ENCODE measurements at regions not wholly inside any gene's neighbourhood (a gene's known extent, or its start where the extent isn't known, plus 50 kb on each side); places are given as distances from the start of the nearest gene placed in this dataset.
"Not testable (repeated sequence)": the region's sequence is repeated elsewhere in the genome, so short reads cannot be mapped to it uniquely, and the experiment has no call there.

DNA sequence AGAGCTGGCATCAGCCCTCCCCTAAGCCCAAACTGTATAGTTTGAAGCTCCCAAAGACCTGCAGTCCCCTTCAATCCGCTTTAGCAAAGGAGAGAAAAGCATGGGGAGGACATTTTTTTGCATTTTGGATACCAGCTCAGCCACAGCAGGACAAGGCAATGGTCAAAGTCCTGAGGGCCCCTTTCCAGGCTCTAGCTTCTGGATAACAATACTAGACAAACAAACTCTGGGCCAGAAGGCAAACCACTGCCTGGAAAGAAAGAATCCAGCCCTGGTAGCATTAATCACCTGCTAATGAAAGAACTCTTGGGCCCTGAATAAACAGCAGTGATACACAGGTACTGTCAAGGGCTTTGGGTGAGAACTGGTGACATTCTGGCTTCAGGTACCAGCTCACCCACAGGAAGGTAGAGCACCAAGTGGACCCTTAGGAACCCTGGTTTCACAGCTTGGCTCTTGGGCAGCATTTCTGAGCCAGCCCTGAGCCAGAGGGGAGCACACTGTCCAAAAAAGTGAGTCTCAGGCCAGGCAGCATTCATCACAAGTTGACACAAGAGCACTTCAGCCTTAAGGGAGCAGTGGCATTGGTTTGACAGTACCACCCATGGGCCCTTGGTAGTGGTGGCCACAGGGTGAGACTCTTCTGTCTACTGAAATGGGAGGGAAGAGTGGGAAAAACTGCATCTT lies 62.5 kb downstream of the SPIN3 start:
- H3K27ac ChIP-seq (ENCODE audit: low read depth, low read length), result no peak overlapping the region
- H3K36me3 ChIP-seq (ENCODE audit: control insufficient read depth, insufficient read depth, low read length), result no peaks in the 10 kb centered on the region
- H3K4me3 ChIP-seq (ENCODE audit: low read depth, low read length), result no peak overlapping the region
- H3K9ac ChIP-seq (ENCODE audit: low read depth, low read length), result no peak overlapping the region
- H3K9me3 ChIP-seq (ENCODE audit: control insufficient read depth, insufficient read depth, low read length), result peaks cover 61% of the 10 kb centered on the region
- no peaks in the 10 kb centered on the region for H3K4me1 ChIP-seq (ENCODE audit: control insufficient read depth, insufficient read depth, low read length)
- H3K27me3 ChIP-seq (ENCODE audit: control insufficient read depth, insufficient read depth, low read length), result no peaks in the 10 kb centered on the region

DNA sequence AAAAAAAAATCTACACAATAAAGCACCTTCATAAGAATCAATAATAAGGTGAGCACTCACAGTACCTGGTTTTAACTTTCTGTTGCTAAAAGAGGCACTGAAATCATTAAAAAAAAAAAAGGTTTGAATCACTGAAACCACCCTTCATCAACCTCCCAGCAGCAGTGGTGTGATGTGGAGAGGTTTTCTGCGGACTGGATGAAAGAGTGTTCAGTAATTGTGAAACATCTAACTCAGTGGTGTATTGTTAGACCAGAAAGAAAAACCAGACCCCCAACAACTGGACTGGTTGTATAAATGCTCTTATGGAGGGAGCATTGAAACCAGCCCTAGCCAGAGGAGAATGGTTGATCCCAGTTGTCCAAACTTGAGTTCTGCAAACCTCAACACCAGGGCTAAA lies 63.2 kb downstream of the SPIN3 start:
- Histone ChIP-seq H3K4me3 (ENCODE audit: low read depth, low read length) (no peak overlapping the region), H3K36me3 (ENCODE audit: control insufficient read depth, insufficient read depth, low read length) (no peaks in the 10 kb centered on the region)

DNA sequence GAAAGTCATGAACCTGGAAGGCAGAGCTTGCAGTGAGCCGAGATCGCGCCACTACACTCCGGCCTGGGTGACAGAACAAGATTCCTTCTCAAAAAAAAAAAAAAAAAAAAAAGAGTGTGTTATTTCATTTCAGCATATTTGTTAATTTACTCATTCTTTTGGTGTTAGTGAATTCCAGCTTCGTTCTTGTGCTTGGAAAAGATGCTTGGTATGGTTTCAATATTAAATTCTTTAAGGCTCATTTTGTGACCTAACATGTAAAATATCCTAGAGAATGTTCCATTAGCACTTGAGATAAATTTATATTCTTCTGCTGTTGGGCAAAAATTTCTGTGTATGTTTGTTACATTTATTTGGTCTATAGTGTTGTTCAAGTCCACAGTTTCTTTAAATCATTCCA lies 66.8 kb downstream of the SPIN3 start:
- H3K9me3 ChIP-seq (ENCODE audit: control insufficient read depth, insufficient read depth, low read length), result peaks cover 87% of the 10 kb centered on the region
- no peak overlapping the region for H3K9ac ChIP-seq (ENCODE audit: low read depth, low read length)
- H3K27me3 ChIP-seq (ENCODE audit: control insufficient read depth, insufficient read depth, low read length), result no peaks in the 10 kb centered on the region
- H3K4me1 ChIP-seq (ENCODE audit: control insufficient read depth, insufficient read depth, low read length), result no peaks in the 10 kb centered on the region
- H3K4me3 ChIP-seq (ENCODE audit: low read depth, low read length), result no peak overlapping the region
- no peak overlapping the region for H3K27ac ChIP-seq (ENCODE audit: low read depth, low read length)
- H3K36me3 ChIP-seq (ENCODE audit: control insufficient read depth, insufficient read depth, low read length), result no peaks in the 10 kb centered on the region

More for the DNA sequence above, 63.2 kb downstream of the SPIN3 start:
- Histone ChIP-seq H3K9me3 (ENCODE audit: control insufficient read depth, insufficient read depth, low read length) (peaks cover 68% of the 10 kb centered on the region), H3K27me3 (ENCODE audit: control insufficient read depth, insufficient read depth, low read length) (no peaks in the 10 kb centered on the region), H3K9ac (ENCODE audit: low read depth, low read length) (no peak overlapping the region), H3K4me1 (ENCODE audit: control insufficient read depth, insufficient read depth, low read length) (no peaks in the 10 kb centered on the region), H3K27ac (ENCODE audit: low read depth, low read length) (no peak overlapping the region)

DNA sequence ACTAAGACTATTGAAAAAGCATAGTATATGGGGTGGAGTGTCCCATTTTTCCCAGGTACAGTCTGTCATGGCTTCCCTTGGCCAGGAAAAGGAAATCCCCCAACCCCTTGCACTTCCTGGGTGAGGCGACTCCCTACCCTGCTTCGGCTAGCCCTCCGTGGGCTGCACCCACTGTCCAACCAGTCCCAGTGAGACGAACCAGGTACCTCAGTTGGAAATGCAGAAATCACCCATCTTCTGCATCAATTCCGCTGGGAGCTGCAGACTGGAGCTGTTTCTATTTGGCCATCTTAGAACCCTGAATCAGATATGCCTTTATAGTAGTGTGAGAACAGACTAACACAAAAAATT lies 74.4 kb downstream of the SPIN3 start:
- H3K27me3 ChIP-seq (ENCODE audit: control insufficient read depth, insufficient read depth, low read length); H3K27ac ChIP-seq (ENCODE audit: low read depth, low read length); H3K4me1 ChIP-seq (ENCODE audit: control insufficient read depth, insufficient read depth, low read length); H3K4me3 ChIP-seq (ENCODE audit: low read depth, low read length); H3K9ac ChIP-seq (ENCODE audit: low read depth, low read length); H3K36me3 ChIP-seq (ENCODE audit: control insufficient read depth, insufficient read depth, low read length): not testable (repeated sequence)
- peaks cover 74% of the 10 kb centered on the region for H3K9me3 ChIP-seq (ENCODE audit: control insufficient read depth, insufficient read depth, low read length)

DNA sequence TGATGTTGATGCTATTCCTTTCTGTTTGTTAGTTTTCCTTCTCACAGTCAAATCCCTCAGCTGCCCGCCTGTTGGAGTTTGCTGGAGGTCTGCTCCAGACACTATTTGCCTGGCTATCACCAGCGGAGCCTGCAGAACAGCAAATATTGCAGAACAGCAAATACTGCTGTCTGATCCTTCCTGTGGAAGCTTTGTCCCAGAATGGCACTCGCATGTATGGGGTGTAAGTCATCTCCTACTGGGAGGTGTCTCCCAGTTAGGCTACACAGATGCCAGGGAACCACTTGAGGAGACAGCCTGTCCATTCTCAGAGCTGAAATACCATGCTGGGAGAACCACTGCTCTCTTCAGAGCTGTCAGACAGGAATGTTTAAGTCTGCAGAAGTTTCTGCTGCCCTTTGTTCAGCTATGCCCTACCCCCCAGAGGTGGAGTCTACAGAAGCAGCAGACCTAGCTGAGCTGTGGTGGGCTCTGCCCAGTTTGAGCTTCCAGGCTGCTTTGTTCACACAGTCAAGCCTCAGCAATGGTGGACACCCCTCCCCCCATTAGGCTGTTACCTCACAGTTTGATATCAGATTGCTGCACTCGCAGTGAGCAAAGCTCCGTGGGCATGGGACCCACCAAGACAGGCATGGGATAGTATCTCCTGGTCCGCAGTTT lies 74.9 kb downstream of the SPIN3 start:
- Histone ChIP-seq H3K9me3 (ENCODE audit: control insufficient read depth, insufficient read depth, low read length) (peaks cover 69% of the 10 kb centered on the region), H3K36me3 (ENCODE audit: control insufficient read depth, insufficient read depth, low read length) (no peaks in the 10 kb centered on the region), H3K27me3 (ENCODE audit: control insufficient read depth, insufficient read depth, low read length) (no peaks in the 10 kb centered on the region), H3K9ac (ENCODE audit: low read depth, low read length) (no peak overlapping the region), H3K4me1 (ENCODE audit: control insufficient read depth, insufficient read depth, low read length) (no peaks in the 10 kb centered on the region), H3K27ac (ENCODE audit: low read depth, low read length) (no peak overlapping the region), H3K4me3 (ENCODE audit: low read depth, low read length) (no peak overlapping the region)

DNA sequence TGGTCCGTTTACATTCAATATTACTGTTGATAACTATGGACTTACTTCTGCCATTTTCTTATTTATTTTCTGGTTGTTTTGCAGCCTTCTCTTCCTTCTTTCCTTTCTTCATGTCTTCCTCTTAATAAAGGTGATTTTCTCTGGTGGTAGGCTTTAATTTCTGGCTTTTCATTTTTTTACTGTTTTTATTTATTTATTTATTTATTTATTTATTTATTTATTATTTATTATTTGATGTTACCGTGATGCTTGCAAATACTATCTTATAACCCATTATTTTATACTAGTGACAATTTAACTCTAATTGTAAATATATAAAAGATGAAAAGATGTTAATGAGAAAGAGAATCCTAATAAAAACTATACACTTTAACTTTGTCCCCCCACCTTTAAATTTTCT lies 112.8 kb downstream of the SPIN3 start:
- H3K9me3 ChIP-seq (ENCODE audit: control insufficient read depth, insufficient read depth, low read length), result peaks cover 49% of the 10 kb centered on the region
- no peak overlapping the region for H3K9ac ChIP-seq (ENCODE audit: low read depth, low read length)
- H3K27ac ChIP-seq (ENCODE audit: low read depth, low read length), result no peak overlapping the region
- H3K36me3 ChIP-seq (ENCODE audit: control insufficient read depth, insufficient read depth, low read length), result no peaks in the 10 kb centered on the region
- H3K27me3 ChIP-seq (ENCODE audit: control insufficient read depth, insufficient read depth, low read length), result no peaks in the 10 kb centered on the region
- no peak overlapping the region for H3K4me3 ChIP-seq (ENCODE audit: low read depth, low read length)
- no peaks in the 10 kb centered on the region for H3K4me1 ChIP-seq (ENCODE audit: control insufficient read depth, insufficient read depth, low read length)

All from HUES48 (cell line).